ENCODE measurements at regions not wholly inside any gene's neighbourhood (a gene's known extent, or its start where the extent isn't known, plus 50 kb on each side); places are given as distances from the start of the nearest gene placed in this dataset.
A peak's percentile ranks its signal among the peaks of the same experiment; 100 is the strongest.
"Not testable (repeated sequence)": the region's sequence is repeated elsewhere in the genome, so short reads cannot be mapped to it uniquely, and the experiment has no call there.

- POLR2A ChIA-PET, result no interaction called here
- Histone ChIP-seq H3K9me3 (peaks cover 3% of the 10 kb centered on the region; the same call in 1 of the 2 replicates), H3K4me3 (ENCODE audit: low read depth, low read length) (no peak overlapping the region), H3K4me1 (no peaks in the 10 kb centered on the region; the same call in 1 of the 2 replicates), H3K36me3 (ENCODE audit: control insufficient read depth, insufficient read depth, low read length) (no peaks in the 10 kb centered on the region), H3K27me3 (replicated peaks; ENCODE audit: control insufficient read depth, insufficient read depth, low read length) (no peaks in the 10 kb centered on the region)
- DNase-seq, result no peak
- intact Hi-C loops (cut with micrococcal nuclease; ENCODE audit: unreplicated experiment), result no loop called here
- BruUV-seq (replicated peaks), result no TSS peak
- no peak for TF ChIP-seq CTCF (IDR thresholded peaks at IDR 0.05; ENCODE audit: insufficient read depth in 1 of 2, low read depth in 1 of 2, low read length in 1 of 2, severe bottlenecking in 1 of 2, unreplicated experiment in 1 of 2)
- Mint-ChIP-seq H3K36me3 (ENCODE audit: insufficient read depth, unreplicated experiment) (no peaks in the 10 kb centered on the region), H3K27me3 (ENCODE audit: insufficient read depth, unreplicated experiment) (no peaks in the 10 kb centered on the region), H3K4me3 (ENCODE audit: unreplicated experiment) (no peak overlapping the region), H3K9me3 (ENCODE audit: unreplicated experiment) (peaks cover 3% of the 10 kb centered on the region), H3K4me1 (ENCODE audit: low read depth, unreplicated experiment) (peaks cover 11% of the 10 kb centered on the region), H3K27ac (ENCODE audit: unreplicated experiment) (no peak overlapping the region)
- CTCF ChIA-PET, result no interaction called here
Measured at GRCh38 chr12:71315328-71315985, 124.1 kb upstream of the LGR5 start.

GRCh38 chr12:71312768-71313403 lies 126.7 kb upstream of the LGR5 start:
- DNase-seq, result peak in 1 of 2 experiments; percentile 6
- intact Hi-C loops (cut with micrococcal nuclease; ENCODE audit: unreplicated experiment), result no loop called here
- H3K27me3 ChIP-seq (replicated peaks; ENCODE audit: control insufficient read depth, insufficient read depth, low read length), result no peaks in the 10 kb centered on the region
- H3K9me3 ChIP-seq, result no peaks in the 10 kb centered on the region
- Mint-ChIP-seq H3K27me3 (ENCODE audit: insufficient read depth, unreplicated experiment) (no peaks in the 10 kb centered on the region), H3K9me3 (ENCODE audit: unreplicated experiment) (no peaks in the 10 kb centered on the region), H3K4me3 (ENCODE audit: unreplicated experiment) (no peak overlapping the region), H3K27ac (ENCODE audit: unreplicated experiment) (no peak overlapping the region), H3K36me3 (ENCODE audit: insufficient read depth, unreplicated experiment) (no peaks in the 10 kb centered on the region), H3K4me1 (ENCODE audit: low read depth, unreplicated experiment) (peaks cover 11% of the 10 kb centered on the region)
- H3K36me3 ChIP-seq (ENCODE audit: control insufficient read depth, insufficient read depth, low read length), result no peaks in the 10 kb centered on the region
- POLR2A ChIA-PET, result no interaction called here
- H3K4me1 ChIP-seq, result no peaks in the 10 kb centered on the region; the same call in 1 of the 2 replicates
- TF ChIP-seq CTCF (IDR thresholded peaks at IDR 0.05; ENCODE audit: insufficient read depth in 1 of 2, low read depth in 1 of 2, low read length in 1 of 2, severe bottlenecking in 1 of 2, unreplicated experiment in 1 of 2), result no peak
- CTCF ChIA-PET, result no interaction called here
- BruUV-seq (replicated peaks), result no TSS peak
- H3K4me3 ChIP-seq (ENCODE audit: low read depth, low read length), result no peak overlapping the region

GRCh38 chr12:71311611-71312010 lies 128.0 kb upstream of the LGR5 start:
- BruUV-seq (replicated peaks); H3K27me3 Mint-ChIP-seq (ENCODE audit: insufficient read depth, unreplicated experiment); H3K4me3 Mint-ChIP-seq (ENCODE audit: unreplicated experiment); H3K27me3 ChIP-seq (replicated peaks; ENCODE audit: control insufficient read depth, insufficient read depth, low read length); H3K36me3 Mint-ChIP-seq (ENCODE audit: insufficient read depth, unreplicated experiment); H3K4me1 ChIP-seq; H3K27ac Mint-ChIP-seq (ENCODE audit: unreplicated experiment); DNase-seq; H3K9me3 ChIP-seq; H3K9me3 Mint-ChIP-seq (ENCODE audit: unreplicated experiment); H3K4me3 ChIP-seq (ENCODE audit: low read depth, low read length); POLR2A ChIA-PET; CTCF ChIA-PET; H3K36me3 ChIP-seq (ENCODE audit: control insufficient read depth, insufficient read depth, low read length); intact Hi-C loops (cut with micrococcal nuclease; ENCODE audit: unreplicated experiment): not testable (repeated sequence)
- peaks cover 11% of the 10 kb centered on the region for H3K4me1 Mint-ChIP-seq (ENCODE audit: low read depth, unreplicated experiment)

Data from Caco-2 (cell line).